ENCODE measurements at regions not wholly inside any gene's neighbourhood (a gene's known extent, or its start where the extent isn't known, plus 50 kb on each side); places are given as distances from the start of the nearest gene placed in this dataset.
A peak's percentile ranks its signal among the peaks of the same experiment; 100 is the strongest.

GRCh38 chr15:95987886-95988573 lies 342.5 kb upstream of the NR2F2 start:
- CTCF ChIA-PET (ENCODE audit: partially characterized antibody) = interaction anchor here (0.8 kb wide), 1 partner anchor 370 kb away, joined by 3 read pairs; no protein-coding TSS in a partner anchor
- DNase-seq (ENCODE audit: low read depth in 1 of 2, low spot score in 2 of 2) = peak in 1 of 2 experiments; percentile 46

More at GRCh38 chr15:95987886-95988573, 342.5 kb upstream of the NR2F2 start:
- H3K79me1 ChIP-seq (ENCODE audit: low read depth, low read length) = no peaks in the 10 kb centered on the region
- TF ChIP-seq JUN (IDR thresholded peaks at IDR 0.05; ENCODE audit: low read depth, low read length) = no peak
- TF ChIP-seq EZH2 (IDR thresholded peaks at IDR 0.05; ENCODE audit: low read depth, low read length, severe bottlenecking) = no peak
- no peak for TF ChIP-seq BRCA1 (IDR thresholded peaks at IDR 0.05; ENCODE audit: low read depth, low read length)
- peak in 1 of 2 experiments; percentile 14; a peak in 1 of 4 replicates for TF ChIP-seq RAD21 (IDR thresholded peaks at IDR 0.05 in 1 of 2, conservative IDR thresholded peaks at IDR 0.05 in 1 of 2; ENCODE audit: low read depth in 2 of 2, low read length in 2 of 2)
- H2BK5ac ChIP-seq (ENCODE audit: low read depth, low read length) = no peak overlapping the region
- no peak overlapping the region for H2BK15ac ChIP-seq (ENCODE audit: low read length)
- H3K9ac ChIP-seq (replicated peaks in 1 of 4; ENCODE audit: extremely low read depth in 1 of 4, low read depth in 3 of 4, low read length in 3 of 4) = peak overlapping the region in 1 of 4 experiments; percentile 8; a peak in 1 of 7 replicates
- no peaks in the 10 kb centered on the region for H4K20me1 ChIP-seq (replicated peaks in 1 of 2; ENCODE audit: control insufficient read depth in 1 of 2, insufficient read depth in 2 of 2, low read length in 2 of 2)
- no peak overlapping the region for H3K27ac ChIP-seq (ENCODE audit: low read depth, low read length)
- H3K23ac ChIP-seq (ENCODE audit: insufficient read length) = no peak overlapping the region
- H3K4me1 ChIP-seq (replicated peaks in 1 of 4; ENCODE audit: control insufficient read depth in 3 of 4, insufficient read depth in 4 of 4, low read length in 3 of 4) = peaks cover 0 to 7% (median 0%) of the 10 kb centered on the region in 4 experiments; a peak in 2 of 7 replicates
- H2AFZ ChIP-seq (ENCODE audit: low read length) = 0 out of 2 replicates have a peak overlapping the region, but pooled peaks have one; percentile 48
- no peaks in the 10 kb centered on the region for H3K9me3 ChIP-seq (ENCODE audit: insufficient read depth in 2 of 2, low read depth in 1 of 2, low read length in 1 of 2)
- no peak overlapping the region for H2AK5ac ChIP-seq (ENCODE audit: low read depth, low read length)
- H4K8ac ChIP-seq (ENCODE audit: extremely low read depth, insufficient read depth, low read length) = no peak overlapping the region
- H3K4ac ChIP-seq (replicated peaks; ENCODE audit: insufficient read length, low read depth, low read length) = no peak overlapping the region
- H3K36me3 ChIP-seq (ENCODE audit: control insufficient read depth in 2 of 4, insufficient read depth in 4 of 4, low read length in 3 of 4) = no peaks in the 10 kb centered on the region
- no peak overlapping the region for H4K91ac ChIP-seq (replicated peaks; ENCODE audit: insufficient read length, low read length)
- no peak overlapping the region for H3K4me3 ChIP-seq (ENCODE audit: extremely low read depth in 1 of 4, insufficient read depth in 2 of 4, low read depth in 3 of 4, low read length in 4 of 4)
- H3K4me2 ChIP-seq (ENCODE audit: insufficient read depth in 1 of 2, low read depth in 2 of 2, low read length in 2 of 2) = no peak overlapping the region; a peak in 1 of 4 replicates
- H3K14ac ChIP-seq (ENCODE audit: insufficient read length) = no peak overlapping the region
- H2BK12ac ChIP-seq (ENCODE audit: low read depth, low read length) = no peak overlapping the region
- H2BK120ac ChIP-seq (replicated peaks; ENCODE audit: low read depth, low read length) = no peak overlapping the region
- H3K79me2 ChIP-seq (ENCODE audit: control insufficient read depth in 1 of 2, insufficient read depth in 2 of 2, low read length in 2 of 2) = no peaks in the 10 kb centered on the region
- H3K27me3 ChIP-seq (replicated peaks in 1 of 4; ENCODE audit: control insufficient read depth in 3 of 4, extremely low read depth in 1 of 4, insufficient read depth in 3 of 4, low read length in 3 of 4) = no peaks in the 10 kb centered on the region
- WGBS, 2 experiments (ENCODE audit: extremely low coverage in 1 of 2, insufficient coverage in 1 of 2, insufficient read length in 1 of 2, insufficient replicate concordance in 2 of 2, low coverage in 1 of 2, low lambda C conversion rate in 2 of 2, missing lambda C conversion rate in 1 of 2) = 40% methylated on average over 3 of the region's 3 CpGs; no CpG with 5 or more reads in 1 of the 2 experiments
- H3K23me2 ChIP-seq (ENCODE audit: low read depth, low read length) = no peaks in the 10 kb centered on the region; the same call in 1 of the 2 replicates
- no peak overlapping the region for H3K18ac ChIP-seq (ENCODE audit: extremely low read depth, low read length)
- POLR2A ChIA-PET (ENCODE audit: partially characterized antibody) = no interaction called here
- no peak overlapping the region for H3K56ac ChIP-seq (replicated peaks; ENCODE audit: insufficient read length, low read depth, low read length)
- no peak overlapping the region for H4K5ac ChIP-seq (ENCODE audit: insufficient read length, low read depth, low read length)
- no peak overlapping the region for H2BK20ac ChIP-seq (ENCODE audit: low read length)
- no peak for FAIRE-seq

Data from H1 (cell line).